Nephron (organoid): ENCODE measurements at regions not wholly inside any gene's neighbourhood (a gene's known extent, or its start where the extent isn't known, plus 50 kb on each side); places are given as distances from the start of the nearest gene placed in this dataset.

Experiments used
- H3K27ac Mint-ChIP-seq, 3 experiments: 2 replicates each; pipeline ENCODE4 v1.8.0; 2020; ENCODE audit warnings: mixed read lengths in 3 of 3, mild to moderate bottlenecking in 2 of 3, moderate library complexity in 1 of 3
- H3K27me3 Mint-ChIP-seq: 2 replicates; pipeline ENCODE4 v1.8.0; 2021; ENCODE audit warnings: low read depth, mild to moderate bottlenecking, moderate library complexity, mixed read lengths
- H3K36me3 Mint-ChIP-seq: 2 replicates; pipeline ENCODE4 v1.8.0; 2020; ENCODE audit warnings: low read depth, mixed read lengths
- H3K4me1 Mint-ChIP-seq: 2 replicates; pipeline ENCODE4 v1.8.0; 2020; ENCODE audit warnings: mixed read lengths
- H3K4me3 Mint-ChIP-seq, 3 experiments: 2 replicates each; pipeline ENCODE4 v1.8.0; 2020; ENCODE audit warnings: mild to moderate bottlenecking in 3 of 3, mixed read lengths in 3 of 3, moderate library complexity in 2 of 3
- H3K9me3 Mint-ChIP-seq: 2 replicates; pipeline ENCODE4 v1.8.0; 2020; ENCODE audit warnings: mixed read lengths
- TF ChIP-seq, protein P1 (sequence below), 3 experiments: fragments of 200-600 bp; sonication (generic); IDR thresholded peaks; one replicate each; pipeline ENCODE4 v1.5.0; 2021; ENCODE audit warnings: antibody characterized with exemption in 3 of 3; ENCODE audit not compliant: unreplicated experiment in 3 of 3

DNA sequence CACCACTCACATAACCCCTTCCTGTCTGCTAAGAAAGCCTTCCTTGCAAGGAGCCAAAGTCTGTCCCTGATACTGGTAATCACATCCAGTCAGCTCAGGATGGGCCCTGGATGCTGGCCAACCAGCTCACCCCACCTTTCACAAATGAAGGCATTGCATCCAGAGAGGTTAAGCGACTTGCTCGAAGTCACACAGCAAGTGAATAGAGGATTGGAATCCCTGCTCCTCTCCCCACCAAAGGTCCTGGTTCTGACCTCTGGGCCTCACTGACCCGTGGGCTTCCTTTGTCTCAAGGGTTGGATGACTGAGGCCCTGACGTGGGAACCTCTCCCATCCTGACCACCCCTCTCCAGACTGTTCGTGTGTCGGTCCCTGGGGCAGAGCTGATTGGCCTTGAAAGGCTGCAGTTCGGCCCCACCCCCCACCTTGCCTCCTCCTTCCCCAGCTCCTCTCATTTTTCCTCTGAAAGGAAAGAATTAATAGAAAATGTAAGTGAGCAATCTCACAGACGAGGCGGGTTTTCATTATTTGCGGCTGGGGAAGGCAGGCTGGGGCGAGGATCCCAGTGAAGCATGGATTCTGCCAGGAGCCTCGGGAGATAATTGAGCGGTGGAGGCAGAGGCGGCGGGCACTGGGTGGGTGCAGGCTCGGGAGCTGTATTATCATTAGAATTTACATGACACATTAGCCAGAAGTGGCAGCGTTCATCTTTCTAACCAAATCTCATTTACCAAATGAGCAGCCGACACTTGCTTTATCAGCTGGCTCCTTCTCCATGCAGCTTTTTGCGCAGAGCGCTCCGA lies 101.5 kb upstream of the CSF3R start:
- Mint-ChIP-seq H3K4me3 (no peak overlapping the region), H3K27me3 (peaks cover 66% of the 10 kb centered on the region), H3K4me1 (peaks cover 19% of the 10 kb centered on the region), H3K36me3 (no peaks in the 10 kb centered on the region), H3K9me3 (no peaks in the 10 kb centered on the region), H3K27ac (no peak overlapping the region)
- TF ChIP-seq, protein P1, sequence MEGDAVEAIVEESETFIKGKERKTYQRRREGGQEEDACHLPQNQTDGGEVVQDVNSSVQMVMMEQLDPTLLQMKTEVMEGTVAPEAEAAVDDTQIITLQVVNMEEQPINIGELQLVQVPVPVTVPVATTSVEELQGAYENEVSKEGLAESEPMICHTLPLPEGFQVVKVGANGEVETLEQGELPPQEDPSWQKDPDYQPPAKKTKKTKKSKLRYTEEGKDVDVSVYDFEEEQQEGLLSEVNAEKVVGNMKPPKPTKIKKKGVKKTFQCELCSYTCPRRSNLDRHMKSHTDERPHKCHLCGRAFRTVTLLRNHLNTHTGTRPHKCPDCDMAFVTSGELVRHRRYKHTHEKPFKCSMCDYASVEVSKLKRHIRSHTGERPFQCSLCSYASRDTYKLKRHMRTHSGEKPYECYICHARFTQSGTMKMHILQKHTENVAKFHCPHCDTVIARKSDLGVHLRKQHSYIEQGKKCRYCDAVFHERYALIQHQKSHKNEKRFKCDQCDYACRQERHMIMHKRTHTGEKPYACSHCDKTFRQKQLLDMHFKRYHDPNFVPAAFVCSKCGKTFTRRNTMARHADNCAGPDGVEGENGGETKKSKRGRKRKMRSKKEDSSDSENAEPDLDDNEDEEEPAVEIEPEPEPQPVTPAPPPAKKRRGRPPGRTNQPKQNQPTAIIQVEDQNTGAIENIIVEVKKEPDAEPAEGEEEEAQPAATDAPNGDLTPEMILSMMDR (IDR thresholded peaks at IDR 0.05; ENCODE audit: unreplicated experiment in 3 of 3): no peak

DNA sequence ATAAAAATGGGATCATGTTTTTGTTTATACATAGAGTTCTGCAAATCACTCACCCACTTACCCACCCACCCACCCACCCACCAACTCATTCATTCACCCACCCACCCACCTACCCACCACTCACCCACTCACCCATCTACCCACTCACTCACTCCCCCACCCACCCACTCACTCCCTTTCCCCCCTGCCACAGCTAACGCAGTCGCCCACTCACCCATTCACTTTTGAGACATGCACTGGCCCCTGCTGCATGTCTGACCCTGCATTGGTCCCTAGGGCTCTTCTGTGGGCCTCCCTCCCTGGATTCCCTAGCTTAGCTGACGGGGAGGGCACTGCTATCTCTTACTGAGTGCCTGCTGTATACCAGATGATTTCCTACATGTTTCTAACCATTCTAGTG lies 100.4 kb upstream of the CSF3R start:
- Mint-ChIP-seq H3K27me3 (peaks cover 64% of the 10 kb centered on the region), H3K27ac (no peak overlapping the region), H3K4me3 (no peak overlapping the region), H3K4me1 (peaks cover 19% of the 10 kb centered on the region), H3K36me3 (no peaks in the 10 kb centered on the region), H3K9me3 (no peaks in the 10 kb centered on the region)
- TF ChIP-seq, protein P1 (IDR thresholded peaks at IDR 0.05; ENCODE audit: unreplicated experiment in 3 of 3): no peak

DNA sequence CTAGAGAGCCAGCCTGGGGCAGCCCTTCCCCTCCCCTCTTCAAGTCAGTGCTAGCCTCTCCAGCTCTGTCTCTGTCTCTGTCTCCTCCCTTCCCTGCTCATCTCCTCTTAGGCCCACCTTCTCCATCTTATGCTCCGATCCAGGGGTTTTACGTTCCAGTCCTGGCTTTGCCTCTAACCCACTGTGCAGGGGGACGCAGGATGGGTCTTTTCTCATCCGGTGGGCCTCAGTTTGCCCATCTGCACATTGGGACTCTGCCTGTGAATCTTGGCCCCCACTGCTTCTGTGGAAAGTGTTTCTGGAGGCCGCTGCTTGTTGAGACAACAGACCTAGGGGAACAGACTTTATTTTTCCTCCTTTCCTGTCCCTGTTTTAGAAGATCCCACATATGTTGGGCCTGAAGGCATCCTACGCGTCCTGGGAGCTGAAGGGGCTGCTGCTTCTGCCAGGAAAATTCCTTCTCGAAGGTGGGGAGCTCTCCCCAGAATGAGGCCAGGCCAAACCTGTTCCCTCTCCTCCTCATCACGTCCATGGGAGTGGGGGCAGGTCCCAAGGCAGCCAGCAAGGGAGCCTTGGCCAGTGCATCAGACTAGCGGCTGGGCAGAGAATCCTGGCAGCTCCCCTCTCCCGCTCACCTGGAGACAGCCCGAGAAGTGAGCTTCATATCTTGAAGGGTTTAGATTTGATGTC lies 99.5 kb upstream of the CSF3R start:
- H3K36me3 Mint-ChIP-seq: no peaks in the 10 kb centered on the region
- peaks cover 56% of the 10 kb centered on the region for H3K27me3 Mint-ChIP-seq
- TF ChIP-seq, protein P1 (IDR thresholded peaks at IDR 0.05; ENCODE audit: unreplicated experiment in 3 of 3): no peak
- no peak overlapping the region for H3K4me3 Mint-ChIP-seq
- H3K4me1 Mint-ChIP-seq: peaks cover 19% of the 10 kb centered on the region
- no peak overlapping the region for H3K27ac Mint-ChIP-seq
- no peaks in the 10 kb centered on the region for H3K9me3 Mint-ChIP-seq

DNA sequence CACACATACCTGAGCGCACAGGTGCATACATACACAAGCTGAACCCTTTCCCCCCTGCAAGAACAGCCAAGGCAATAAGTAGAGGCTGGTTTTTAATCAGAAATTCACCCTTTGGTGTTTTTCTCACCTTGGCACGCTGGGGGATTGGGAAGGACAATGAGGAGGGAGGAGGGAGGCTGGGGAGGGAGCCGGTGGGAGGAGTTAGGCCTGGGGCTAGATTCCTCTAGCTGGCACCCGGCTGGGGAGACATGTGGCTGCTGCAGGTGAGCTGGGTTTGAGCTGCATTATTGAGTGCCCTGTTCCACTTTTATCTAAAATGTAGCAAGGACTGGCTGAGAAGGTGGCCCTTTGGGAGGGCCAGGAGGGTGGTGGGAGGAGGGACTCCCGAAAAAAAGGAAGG lies 97.8 kb upstream of the CSF3R start:
- Mint-ChIP-seq H3K27ac (no peak overlapping the region), H3K4me1 (peaks cover 5% of the 10 kb centered on the region), H3K27me3 (peaks cover 53% of the 10 kb centered on the region), H3K9me3 (no peaks in the 10 kb centered on the region), H3K36me3 (no peaks in the 10 kb centered on the region), H3K4me3 (no peak overlapping the region)
- TF ChIP-seq, protein P1 (IDR thresholded peaks at IDR 0.05; ENCODE audit: unreplicated experiment in 3 of 3): no peak

DNA sequence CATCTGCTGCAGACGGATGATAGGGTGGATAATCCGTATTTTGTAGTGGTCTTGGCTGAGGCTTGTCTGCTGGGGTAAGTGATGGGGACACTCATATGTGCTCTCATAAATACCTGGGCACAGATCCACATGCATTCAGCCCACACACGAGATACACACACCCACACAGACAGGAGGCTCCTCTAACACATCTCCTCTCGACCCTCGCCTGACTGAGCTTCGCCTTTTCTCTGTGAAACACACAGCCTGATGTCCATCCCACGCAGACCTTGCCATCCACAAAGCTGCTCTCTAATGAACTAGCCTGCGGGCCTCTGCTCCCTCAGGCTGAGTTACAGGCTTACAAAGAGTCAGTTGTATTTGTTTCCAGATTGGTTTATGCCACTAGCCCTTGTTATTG lies 96.3 kb upstream of the CSF3R start:
- peak overlapping the region in 1 of 3 experiments; percentile 40 for H3K27ac Mint-ChIP-seq
- H3K27me3 Mint-ChIP-seq: peaks cover 54% of the 10 kb centered on the region
- H3K9me3 Mint-ChIP-seq: no peaks in the 10 kb centered on the region
- TF ChIP-seq, protein P1 (IDR thresholded peaks at IDR 0.05; ENCODE audit: unreplicated experiment in 3 of 3): no peak
- no peak overlapping the region for H3K4me3 Mint-ChIP-seq
- H3K36me3 Mint-ChIP-seq: no peaks in the 10 kb centered on the region
- no peaks in the 10 kb centered on the region for H3K4me1 Mint-ChIP-seq
